ENCODE measurements at regions not wholly inside any gene's neighbourhood (a gene's known extent, or its start where the extent isn't known, plus 50 kb on each side); places are given as distances from the start of the nearest gene placed in this dataset.
A peak's percentile ranks its signal among the peaks of the same experiment; 100 is the strongest.
"Not testable (repeated sequence)": the region's sequence is repeated elsewhere in the genome, so short reads cannot be mapped to it uniquely, and the experiment has no call there.

- FAIRE-seq (peak; percentile 99), DNase-seq (ENCODE audit: insufficient read length, low spot score) (peak; percentile 22)
- TF ChIP-seq POLR2A (IDR thresholded peaks at IDR 0.05; ENCODE audit: low read depth, low read length), result no peak
These were observed 284.7 kb downstream of the DUSP6 start for GRCh38 chr12:89067421-89068187.

DNA sequence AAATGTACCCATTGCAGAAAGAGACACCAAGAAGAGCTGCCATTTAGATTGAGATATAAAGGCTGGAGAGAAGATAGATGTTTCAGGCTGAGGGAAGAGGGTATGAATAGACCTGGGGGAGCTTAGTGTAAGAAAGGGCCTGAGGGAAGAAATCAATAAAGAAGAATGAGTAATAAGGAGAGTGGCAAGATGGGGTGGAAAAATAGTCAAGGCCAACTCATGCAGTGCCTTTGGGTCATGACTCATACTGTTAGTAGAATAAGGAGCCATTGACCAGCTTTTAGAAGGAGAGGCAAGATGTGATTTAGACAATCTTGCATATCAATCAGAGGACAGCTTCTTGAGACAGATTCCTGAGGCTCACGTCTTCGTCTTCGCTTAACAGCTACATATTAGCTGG lies 287.5 kb downstream of the DUSP6 start:
- FAIRE-seq (peak; percentile 100), DNase-seq (ENCODE audit: insufficient read length, low spot score) (peak; percentile 38)
- no peak for TF ChIP-seq POLR2A (IDR thresholded peaks at IDR 0.05; ENCODE audit: low read depth, low read length)

- FAIRE-seq (no peak), DNase-seq (ENCODE audit: insufficient read length, low spot score) (no peak)
- no peak for TF ChIP-seq POLR2A (IDR thresholded peaks at IDR 0.05; ENCODE audit: low read depth, low read length)
These were observed 288.1 kb downstream of the DUSP6 start for GRCh38 chr12:89064151-89064550.

DNA sequence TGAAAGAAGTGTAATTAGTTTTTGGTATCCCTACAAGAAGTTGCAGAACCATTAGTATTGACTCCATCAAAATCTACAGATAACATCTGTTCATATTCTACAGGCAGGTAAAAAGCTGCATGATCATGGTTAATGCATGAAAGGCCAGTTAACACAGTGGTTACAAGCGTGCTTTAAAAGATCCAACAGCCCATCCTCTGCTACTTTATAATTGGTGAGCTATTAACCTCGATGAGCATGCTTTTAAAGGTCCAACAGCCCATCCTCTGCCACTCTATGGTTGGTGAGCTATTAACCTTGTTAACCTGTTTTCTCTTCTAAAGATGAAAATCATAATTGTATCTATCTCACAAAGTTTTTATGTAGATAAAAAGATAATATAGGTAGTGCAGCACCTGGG lies 289.3 kb downstream of the DUSP6 start:
- TF ChIP-seq POLR2A (IDR thresholded peaks at IDR 0.05; ENCODE audit: low read depth, low read length), result no peak
- no peak for FAIRE-seq
- DNase-seq (ENCODE audit: insufficient read length, low spot score), result no peak

- DNase-seq (ENCODE audit: insufficient read length, low spot score) (no peak), FAIRE-seq (peak; percentile 55)
- no peak for TF ChIP-seq POLR2A (IDR thresholded peaks at IDR 0.05; ENCODE audit: low read depth, low read length)
These were observed 292.4 kb downstream of the DUSP6 start for GRCh38 chr12:89059721-89060541.

- DNase-seq (ENCODE audit: insufficient read length, low spot score) (no peak), FAIRE-seq (peak; percentile 53)
- no peak for TF ChIP-seq POLR2A (IDR thresholded peaks at IDR 0.05; ENCODE audit: low read depth, low read length)
These were observed 293.2 kb downstream of the DUSP6 start for GRCh38 chr12:89059056-89059455.

GRCh38 chr12:89058402-89058801 lies 293.9 kb downstream of the DUSP6 start:
- TF ChIP-seq POLR2A (IDR thresholded peaks at IDR 0.05; ENCODE audit: low read depth, low read length), result no peak
- DNase-seq (ENCODE audit: insufficient read length, low spot score), result no peak
- no peak for FAIRE-seq

GRCh38 chr12:89053817-89054216 lies 298.5 kb downstream of the DUSP6 start:
- FAIRE-seq; DNase-seq (ENCODE audit: insufficient read length, low spot score): not testable (repeated sequence)

DNA sequence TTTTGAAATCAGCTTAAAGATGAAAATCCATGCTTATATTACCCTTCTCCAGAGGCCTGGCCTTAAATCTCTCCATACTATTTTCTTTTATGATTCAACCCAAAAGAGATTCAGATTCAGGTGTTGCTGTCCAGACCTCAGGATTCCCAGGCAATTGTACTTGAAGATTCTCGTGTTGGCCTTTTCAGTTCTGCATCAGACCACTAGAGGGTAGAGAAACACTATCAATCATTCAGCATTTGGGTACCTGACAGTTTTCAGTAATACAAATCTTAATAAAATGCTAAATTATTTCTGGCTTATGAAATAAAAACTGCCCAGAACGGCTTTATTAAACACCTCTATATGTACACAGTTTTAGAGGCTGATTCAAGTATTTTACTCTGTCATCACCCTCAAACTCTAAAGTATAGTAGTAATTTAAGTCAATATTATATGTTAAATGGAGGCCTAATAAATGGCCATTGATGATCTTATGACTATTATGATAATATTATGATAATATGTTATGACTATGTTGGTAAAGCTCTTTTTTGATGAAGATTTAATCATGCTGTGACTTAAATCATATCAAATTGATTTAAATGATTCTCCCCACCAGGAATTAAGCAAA lies 301.1 kb downstream of the DUSP6 start:
- no peak for TF ChIP-seq POLR2A (IDR thresholded peaks at IDR 0.05; ENCODE audit: low read depth, low read length)
- DNase-seq (ENCODE audit: insufficient read length, low spot score), result peak; percentile 43
- peak; percentile 95 for FAIRE-seq

DNA sequence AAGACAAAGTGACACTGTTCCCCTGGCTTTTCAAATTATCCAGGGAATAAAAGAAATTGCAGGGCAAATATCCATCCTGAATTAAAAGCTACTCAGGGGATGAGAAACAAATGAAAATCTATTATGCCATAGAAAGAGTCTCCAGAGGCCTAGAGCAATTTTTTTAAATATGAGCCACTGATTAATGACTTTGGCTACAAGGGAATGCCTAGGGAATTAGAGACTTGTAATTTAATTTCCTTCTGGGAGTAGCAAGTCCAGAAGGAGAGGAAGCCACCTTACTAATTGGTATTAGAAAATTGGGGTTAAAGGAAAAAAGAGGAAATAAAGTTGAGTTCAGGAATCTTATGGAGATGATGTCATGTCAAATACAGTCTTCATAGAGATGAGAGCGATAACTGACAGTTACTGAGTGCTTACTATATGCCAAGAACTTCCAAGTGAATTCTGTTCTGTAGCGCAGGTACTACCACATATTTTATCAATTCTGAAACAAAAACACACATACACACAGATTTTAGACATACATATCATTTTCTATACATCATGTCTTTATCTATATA lies 304.4 kb downstream of the DUSP6 start:
- DNase-seq (ENCODE audit: insufficient read length, low spot score) (no peak), FAIRE-seq (peak; percentile 45)
- TF ChIP-seq POLR2A (IDR thresholded peaks at IDR 0.05; ENCODE audit: low read depth, low read length), result no peak

DNA sequence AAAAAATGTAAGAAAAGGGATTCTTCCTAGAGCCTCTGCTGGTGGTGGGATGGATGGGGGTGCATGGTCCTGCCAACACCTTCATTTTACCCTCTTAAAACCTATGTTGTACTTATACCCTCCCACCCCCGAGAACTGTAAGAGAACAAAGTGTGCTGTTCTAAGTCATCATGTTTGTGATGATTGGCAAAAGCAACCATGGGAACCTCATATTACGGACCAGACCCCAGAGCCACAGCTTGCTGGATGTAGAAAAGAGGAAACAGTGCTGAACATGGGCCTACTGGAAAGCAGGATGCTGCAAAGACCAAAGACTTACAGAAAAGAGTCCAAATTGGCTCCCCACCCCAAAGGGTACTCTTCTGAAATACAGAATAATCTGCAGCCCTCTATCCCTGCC lies 311.2 kb downstream of the DUSP6 start:
- DNase-seq (ENCODE audit: insufficient read length, low spot score) (no peak), FAIRE-seq (peak; percentile 45)
- no peak for TF ChIP-seq POLR2A (IDR thresholded peaks at IDR 0.05; ENCODE audit: low read depth, low read length)

- TF ChIP-seq POLR2A (IDR thresholded peaks at IDR 0.05; ENCODE audit: low read depth, low read length), result no peak
- peak; percentile 11 for FAIRE-seq
- no peak for DNase-seq (ENCODE audit: insufficient read length, low spot score)
These were observed 311.9 kb downstream of the DUSP6 start for GRCh38 chr12:89040146-89040964.

GRCh38 chr12:89038831-89039512 lies 313.3 kb downstream of the DUSP6 start:
- DNase-seq (ENCODE audit: insufficient read length, low spot score), result no peak
- FAIRE-seq, result peak; percentile 60
- no peak for TF ChIP-seq POLR2A (IDR thresholded peaks at IDR 0.05; ENCODE audit: low read depth, low read length)
